Fibroblast of skin of right quadriceps (primary cell): ENCODE measurements at regions not wholly inside any gene's neighbourhood (a gene's known extent, or its start where the extent isn't known, plus 50 kb on each side); places are given as distances from the start of the nearest gene placed in this dataset.
A peak's percentile ranks its signal among the peaks of the same experiment; 100 is the strongest.

Experiments used
- DNase-seq: peaks from one replicate; pipeline ENCODE4 v3.0.0-alpha.2; 2013

DNA sequence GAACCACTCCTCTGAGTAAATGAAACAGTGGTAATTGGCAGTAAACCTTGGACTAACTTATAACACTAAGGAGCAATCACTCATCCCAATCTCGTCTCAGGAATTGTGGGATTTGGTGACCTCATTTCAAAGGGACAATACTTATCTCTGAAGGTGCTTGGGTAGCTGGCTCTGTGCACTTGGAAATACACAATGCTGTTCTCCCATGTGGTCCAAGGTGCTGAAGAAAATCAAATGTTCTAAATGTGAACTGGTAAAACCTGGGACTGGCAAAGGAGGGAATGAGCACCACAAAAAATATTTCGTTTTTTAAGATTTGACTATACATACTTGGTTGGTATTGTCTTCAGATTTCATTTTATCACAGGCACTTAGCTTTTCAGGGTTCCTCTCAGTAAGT, 1193.0 kb downstream of the SORCS1 start:
- no peak for DNase-seq

DNA sequence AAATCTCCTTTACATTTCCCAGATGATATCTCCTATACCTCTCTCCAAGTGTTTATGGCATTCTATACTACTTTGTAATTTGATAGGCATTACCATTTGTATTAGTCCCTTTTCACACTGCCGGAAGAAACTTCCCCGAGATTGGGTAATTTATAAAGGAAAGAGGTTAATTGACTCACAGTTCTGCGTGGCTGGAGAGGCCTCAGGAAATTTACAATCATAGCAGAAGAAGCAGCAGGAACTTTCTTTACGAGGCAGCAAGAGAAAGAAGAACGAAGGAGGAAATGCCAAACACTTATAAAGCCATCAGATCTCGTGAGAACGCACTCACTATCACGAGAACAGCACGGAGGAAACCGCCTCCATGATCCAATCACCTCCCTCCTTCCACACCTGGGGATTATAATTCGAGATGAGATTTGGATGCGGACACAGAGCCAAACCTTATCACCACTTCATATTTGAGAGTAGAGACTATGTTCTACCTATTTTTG, 1194.6 kb downstream of the SORCS1 start:
- DNase-seq = no peak

DNA sequence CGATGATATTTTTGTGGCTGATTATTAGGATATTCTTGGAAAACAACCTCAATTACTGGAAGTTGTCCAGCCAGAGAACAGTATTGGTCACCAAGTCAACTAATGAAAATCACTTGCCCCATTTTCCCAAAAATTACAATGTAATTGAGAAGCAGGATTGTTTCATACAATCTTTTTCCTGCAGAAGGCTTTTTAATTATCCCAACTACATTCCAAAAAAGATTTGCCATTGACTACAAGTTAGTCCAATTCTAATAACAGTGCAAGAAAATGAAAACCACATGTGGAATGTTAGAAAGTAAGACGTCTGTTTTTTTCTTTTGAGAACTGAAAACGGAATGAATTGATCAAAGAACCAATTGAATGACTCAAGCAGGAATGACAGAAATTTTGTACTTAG, 1195.8 kb downstream of the SORCS1 start:
- DNase-seq = peak; percentile 22

DNA sequence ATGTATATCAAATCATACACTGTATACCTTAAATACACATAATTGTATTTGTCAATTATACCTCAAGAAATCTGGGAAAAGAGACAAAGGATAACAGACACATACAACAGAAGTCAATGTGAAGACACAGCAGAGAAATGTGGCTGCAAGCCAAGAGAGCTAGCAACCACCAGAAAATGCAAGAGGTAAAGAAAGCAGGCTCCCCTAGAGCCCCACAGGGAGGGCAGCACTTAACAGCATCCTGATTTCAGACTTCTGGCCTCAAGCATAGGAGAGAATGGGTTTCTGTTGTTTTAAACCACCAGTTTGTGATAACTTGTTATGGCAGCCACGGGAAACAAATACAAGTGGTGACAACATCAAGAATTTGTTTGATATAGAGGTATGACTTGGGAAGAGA, 1197.2 kb downstream of the SORCS1 start:
- DNase-seq = peak; percentile 3

DNA sequence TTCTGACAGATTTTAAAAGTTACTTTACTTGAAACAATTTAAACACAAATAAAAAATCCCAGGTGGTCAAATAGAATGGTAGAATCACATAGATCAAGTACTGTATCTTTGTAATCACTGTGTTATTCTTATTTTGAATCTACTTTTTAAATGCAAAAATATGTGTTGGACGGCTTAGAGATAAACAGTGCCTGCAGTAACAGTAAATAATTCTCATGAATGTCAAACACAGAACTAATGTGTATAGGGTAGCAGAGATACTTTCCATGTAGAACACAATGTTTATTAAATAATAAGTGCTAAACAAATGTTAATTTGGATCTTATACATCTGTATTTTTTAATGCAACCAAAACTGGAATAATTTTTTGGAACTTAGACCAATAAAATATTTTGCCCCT, 1199.4 kb downstream of the SORCS1 start:
- no peak for DNase-seq

DNA sequence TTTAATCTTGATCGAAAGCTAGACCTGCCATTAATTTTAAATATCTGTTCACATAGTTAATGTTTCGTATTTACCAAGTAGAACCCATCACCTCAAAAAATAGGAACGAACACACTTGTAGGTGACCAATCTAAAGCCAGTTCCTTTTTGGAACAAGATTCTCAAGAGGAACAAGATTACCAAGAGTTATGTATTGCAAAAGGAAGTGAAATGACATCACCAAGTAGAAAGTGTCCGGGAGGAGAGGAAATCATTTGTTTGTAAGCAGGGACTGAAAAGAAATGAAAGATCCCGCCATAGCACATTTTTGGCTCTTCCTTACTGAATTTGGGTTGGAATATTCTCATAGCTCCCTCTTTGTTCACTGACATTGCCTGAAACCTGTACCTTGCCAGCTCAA, 1200.5 kb downstream of the SORCS1 start:
- DNase-seq = no peak

DNA sequence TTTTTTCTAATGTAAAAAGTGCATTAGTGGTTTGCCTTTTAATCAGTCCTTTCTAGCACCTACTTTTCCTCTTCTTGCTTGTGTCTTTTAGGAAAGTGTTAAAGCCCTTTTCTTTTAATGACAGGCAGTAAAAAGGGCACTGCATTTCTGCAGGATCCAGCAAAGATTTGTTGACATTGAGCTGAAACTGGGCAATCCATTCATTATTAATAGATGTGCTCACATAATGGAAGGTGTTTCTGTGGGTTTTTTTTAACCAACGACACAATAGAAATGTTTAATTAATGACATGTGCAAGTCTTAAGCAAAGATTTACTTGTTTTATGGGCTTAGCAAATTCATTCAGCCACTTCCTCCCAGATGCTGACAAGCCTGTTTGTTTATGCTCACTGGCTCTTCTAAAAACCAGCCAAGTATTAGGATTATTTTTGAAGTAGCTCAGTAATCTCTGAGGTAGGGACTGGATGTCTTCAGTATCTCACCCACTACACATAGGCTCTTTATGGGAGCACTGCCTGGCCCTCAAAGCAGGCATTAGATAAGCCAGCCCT, 1201.1 kb downstream of the SORCS1 start:
- no peak for DNase-seq

DNA sequence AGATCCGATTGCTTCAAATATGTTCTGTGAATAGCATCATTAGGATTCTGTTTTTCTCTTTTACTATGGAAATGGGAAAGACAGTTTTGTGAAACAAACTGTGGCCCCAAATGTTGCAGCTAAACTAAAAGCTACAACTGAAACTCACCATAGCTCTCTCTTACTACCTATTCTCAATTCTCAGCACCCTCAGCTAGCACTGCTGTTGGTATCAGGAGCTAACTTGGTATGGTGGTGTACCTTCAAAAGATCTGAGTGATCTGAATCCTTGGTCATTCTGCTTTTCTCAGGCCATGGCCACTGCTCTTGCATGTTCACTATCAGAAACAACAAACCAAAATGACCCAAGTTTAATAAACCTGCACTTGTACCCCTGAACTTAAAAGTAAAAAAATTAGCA, 1208.0 kb downstream of the SORCS1 start:
- DNase-seq = no peak

DNA sequence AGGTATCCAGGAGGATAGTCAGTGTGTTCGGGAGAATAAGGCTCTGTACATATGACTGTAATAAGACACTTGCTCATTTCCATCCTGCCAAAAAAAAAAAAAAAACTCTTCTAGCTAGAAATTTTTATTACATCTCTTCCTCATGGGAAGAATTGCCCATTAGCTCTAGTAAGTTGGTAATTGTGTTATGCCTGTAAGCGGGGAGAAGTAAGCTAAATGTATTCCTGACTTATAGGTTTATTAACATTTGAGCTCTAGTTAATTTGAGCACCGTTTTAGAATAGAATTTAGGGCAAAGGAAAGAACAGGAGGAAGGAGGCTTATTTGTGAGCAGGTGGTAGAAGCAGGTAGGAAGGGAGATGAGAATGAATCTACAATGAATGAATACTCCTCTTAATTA, 1210.6 kb downstream of the SORCS1 start:
- no peak for DNase-seq

DNA sequence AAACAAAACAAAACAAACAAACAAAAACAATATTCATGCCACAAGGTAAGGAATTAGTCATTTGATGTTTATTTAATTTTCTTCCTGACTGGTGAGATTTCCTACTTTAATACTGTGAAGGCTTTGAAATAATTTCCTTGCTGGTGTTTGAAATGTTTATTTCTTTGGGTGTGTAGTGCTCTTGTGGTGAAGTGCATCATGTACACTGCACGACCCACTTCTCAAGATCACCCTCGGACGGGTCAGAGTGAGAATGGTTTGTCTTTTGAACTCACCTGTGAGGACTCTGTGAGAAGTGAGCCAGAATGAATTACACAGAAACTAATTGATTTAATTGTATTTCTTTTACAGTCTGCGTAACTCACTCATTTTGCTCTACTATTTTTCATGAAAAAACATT, 1211.5 kb downstream of the SORCS1 start:
- no peak for DNase-seq

DNA sequence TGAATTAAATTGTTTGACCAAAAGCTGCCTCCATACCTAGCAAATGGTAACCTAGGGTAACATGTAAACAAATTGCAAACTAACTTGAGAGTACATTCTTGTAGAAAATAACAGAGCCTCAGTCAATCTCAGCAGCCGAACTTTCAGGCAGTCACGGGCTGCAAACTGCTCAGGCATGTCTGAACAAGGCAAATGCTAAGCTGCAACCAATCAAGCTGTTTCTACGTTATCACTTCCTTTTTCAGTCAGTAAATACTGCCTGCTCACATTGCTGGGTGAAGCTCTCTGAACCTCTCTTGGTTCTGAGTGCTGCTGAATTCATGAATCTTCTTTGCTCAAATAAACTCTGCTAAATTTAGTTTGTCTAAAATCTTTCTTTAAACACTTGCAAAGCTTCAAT, 1212.4 kb downstream of the SORCS1 start:
- DNase-seq = peak; percentile 28

DNA sequence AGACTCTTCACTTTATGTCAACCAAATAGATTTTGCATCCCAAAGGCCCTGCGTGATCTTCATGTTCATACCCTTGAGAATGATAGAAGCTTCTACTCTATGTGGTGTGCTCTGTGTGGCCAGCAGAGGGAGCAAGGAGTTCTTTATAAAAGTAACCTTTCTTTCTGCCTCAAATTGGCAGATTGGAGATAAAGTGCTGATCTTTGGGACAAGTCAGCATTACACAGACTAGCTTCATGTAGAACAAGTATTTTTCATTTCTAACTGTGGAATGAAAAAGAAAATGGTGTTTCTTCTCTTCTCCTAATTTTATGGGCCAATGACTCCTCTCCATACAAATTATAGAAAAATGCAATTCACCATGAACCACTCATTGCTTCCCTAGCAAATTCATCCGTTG, 1214.1 kb downstream of the SORCS1 start:
- peak; percentile 51 for DNase-seq

DNA sequence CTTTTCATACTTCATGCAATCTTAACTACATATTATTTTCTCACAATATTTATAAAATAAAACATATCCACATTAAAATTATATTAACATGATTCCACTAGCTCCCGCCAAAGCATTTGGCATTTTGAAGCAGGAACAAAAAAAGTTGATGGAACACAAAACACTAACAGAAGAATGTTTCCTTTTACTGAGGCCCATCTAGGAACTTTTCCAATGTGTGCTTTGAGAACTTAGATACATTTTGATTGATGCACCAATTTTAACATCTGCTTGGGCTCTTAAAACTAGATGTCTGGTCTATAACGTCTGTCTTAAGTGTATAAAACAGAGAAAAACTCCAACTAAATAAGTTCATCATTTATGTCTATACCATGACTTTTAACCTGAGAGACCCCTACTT, 1214.8 kb downstream of the SORCS1 start:
- DNase-seq = no peak

DNA sequence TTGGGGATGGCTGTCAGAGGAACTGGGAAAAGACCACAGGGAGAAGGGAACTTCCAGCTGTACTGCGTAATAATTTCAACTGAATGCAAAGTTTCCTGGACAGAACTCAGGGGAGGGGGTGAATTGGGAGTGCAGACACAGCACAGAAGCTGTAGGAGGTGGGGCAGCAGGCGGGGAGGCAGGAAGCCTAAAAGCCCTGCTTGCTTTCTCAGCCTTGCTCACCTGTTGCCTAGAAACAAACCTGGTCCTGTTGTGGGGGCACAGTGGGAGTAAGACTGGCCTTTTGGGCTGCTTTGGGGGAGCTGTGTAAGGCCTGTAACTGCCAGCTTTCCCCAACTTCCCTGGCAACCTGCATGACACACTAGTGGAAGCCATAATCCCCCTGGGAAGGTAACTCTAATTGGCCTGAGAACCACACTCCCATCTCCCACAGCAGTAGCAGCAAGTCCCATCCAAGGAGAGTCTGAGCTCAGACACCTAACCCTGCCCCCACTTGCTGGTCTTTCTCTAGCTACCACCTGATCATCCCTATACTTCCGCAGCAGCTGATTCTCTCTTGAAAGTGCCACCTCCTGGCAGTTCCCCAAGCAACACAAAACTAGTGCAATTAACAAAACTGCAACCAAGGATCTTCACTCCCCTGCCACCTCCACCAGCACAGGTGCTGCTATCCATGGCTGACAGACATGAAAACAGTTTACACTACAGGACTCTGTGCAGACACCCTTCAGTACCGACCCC, 1239.3 kb downstream of the SORCS1 start:
- no peak for DNase-seq

DNA sequence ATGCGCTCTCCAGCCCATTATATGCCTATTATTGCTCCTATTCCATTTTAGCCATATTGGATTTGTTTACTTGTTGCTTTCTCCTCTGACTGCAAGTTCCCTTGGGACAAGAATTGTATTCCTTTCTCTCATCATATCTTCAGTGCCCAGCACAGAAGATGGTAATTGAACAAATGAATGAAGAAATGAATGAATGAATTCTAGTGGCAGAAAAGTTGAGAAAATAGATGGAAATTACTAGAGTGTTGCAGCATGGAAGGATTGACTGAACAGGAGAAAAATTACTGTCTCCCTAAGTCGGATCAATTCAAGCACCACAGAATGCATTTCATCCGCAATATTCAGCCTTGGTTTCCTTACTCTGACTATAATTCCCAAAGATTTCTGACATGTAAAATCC, 1243.2 kb downstream of the SORCS1 start:
- no peak for DNase-seq

DNA sequence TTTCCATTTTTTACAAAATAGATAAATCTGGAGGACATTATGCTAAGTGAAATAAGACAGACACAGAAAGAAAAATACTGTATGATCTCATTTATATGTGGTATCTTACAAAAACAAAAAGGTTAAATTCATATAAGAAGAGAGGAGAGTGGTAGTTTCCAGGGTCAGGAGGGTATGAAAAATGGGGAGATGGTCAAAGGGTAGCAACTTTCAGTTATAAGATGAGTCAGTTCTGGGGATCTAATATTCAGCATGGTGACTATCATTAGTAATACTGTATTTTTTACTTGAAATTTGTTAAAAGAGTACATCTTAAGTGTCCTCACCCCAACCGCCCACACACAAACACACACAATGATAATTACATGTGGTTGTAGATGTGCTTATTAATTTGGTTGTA, 1250.1 kb downstream of the SORCS1 start:
- DNase-seq = no peak

DNA sequence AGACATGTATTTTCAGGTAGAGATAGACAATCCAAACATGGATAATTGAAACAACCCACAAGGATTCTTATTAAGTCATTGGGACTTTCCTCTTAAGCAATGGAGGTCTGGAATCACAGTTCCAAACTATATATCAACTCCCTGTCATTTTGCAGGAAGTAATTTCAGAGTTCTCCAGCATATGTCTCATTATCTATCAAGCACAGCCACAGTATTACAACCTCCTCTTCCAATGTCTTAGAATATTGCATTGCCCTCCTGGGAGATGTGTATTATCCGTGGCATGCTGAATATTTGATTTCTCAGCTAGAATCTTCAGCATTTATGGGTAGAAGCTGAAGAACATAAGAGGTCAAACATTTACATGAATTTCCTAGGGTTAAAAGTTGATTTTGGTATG, 1255.8 kb downstream of the SORCS1 start:
- no peak for DNase-seq

DNA sequence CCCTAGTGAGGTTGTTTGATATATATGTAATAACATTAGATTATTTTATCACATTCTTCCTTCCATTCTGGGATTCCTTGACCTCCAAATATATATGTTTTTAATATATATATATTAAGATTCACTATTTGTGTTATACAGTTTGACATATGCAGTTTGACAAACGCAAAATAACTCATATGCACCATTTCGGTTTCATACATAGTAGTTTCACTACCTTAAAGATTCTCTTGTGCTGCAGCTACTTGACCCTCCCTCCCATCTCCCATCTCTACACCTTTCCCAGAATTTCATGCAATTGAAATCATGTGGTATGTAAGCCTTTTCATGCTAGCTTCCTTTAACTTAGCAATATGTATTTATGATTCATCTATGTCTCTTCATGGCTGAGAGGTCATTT, 1244.4 kb downstream of the SORCS3 start:
- DNase-seq = no peak

DNA sequence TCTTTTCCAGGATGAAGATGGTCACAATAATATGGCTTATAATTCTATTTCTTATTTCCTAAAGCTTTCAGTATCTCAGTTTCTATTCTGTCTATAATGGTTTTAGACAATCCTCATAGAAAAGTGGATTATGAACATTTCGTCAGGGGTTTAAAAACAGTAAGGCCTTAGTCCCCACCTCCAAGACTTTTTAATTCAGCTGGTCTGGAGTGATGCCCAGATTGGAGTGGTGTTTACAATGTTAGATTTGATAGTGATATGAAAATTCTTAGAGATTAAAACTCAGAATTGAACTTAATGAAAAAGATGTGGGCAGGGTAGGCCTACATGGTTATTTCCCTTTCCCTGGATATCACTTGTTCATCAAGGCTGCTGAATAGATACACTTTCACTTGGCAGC, 1238.3 kb downstream of the SORCS3 start:
- DNase-seq = no peak

DNA sequence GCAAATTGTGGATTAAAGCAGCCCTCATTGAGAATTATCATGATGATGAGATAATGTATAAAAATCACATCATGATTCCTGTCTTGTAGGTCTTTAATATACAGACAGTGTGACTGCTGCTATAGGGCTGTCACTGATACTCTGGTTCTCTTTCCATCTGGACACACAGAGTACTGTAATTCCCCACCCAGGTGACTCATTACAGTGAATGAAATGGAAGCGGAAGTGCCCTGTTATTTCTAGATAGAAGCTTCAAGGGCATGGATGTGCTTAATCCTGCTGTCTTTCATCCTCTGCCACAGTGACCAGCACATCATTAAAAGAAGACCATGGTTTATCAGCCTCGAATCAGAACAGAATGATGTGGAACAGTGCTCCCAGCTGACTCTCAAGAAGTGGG, 1234.0 kb downstream of the SORCS3 start:
- no peak for DNase-seq

DNA sequence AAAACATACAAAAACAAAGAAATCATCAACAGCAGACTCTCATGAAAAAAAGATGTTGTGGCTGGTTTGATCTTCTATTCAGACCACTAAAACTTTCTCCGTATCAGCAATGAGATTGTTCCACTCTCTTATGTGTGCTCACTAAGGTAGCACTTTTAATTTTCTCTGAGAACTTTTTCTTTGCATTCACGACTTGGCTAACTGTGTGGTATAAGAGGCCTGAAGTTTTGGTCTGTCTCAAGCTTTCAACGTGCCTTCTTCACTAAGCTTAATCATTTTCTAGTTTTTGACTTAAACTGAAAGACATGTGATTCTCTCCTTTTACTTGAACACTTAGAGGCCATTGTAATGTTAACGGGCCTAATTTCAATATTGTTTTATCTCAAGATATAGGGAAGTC, 1231.6 kb downstream of the SORCS3 start:
- no peak for DNase-seq

DNA sequence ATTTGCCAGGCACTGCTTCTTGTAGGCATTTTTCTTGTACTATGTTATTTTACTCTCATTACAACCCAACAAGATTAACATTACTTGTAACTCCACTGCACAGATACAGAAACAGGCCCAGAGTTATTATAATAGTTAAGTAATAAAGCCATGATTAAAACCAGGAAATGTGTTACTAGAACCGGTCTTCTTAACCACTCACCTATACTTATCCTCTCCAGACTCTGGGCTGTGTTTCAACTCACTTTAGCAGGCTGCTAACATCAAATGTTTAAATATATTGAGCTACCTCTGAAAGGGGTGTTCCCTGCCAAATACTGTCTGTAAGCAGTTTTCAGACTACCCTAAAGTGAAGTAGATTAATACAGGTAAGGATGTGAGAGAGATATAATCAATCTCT, 1227.8 kb downstream of the SORCS3 start:
- DNase-seq = no peak

DNA sequence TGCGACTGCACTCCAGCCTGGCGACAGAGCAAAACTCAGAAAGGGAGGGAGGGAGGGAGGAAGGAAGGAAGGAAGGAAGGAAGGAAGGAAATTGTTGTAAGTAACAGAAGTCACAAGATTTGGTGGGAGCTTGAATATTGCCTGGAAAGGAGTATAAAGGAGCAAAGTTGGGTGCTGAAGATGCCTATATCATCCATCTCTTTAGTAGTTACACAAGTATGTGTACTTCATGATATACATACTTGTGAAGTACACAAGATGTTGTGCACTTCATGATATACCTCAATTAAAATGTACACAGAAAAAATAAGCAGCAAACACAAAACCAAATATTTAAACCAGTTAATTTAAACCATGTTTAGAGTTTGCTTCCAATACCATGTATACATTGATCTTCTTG, 1223.8 kb downstream of the SORCS3 start:
- DNase-seq = no peak

DNA sequence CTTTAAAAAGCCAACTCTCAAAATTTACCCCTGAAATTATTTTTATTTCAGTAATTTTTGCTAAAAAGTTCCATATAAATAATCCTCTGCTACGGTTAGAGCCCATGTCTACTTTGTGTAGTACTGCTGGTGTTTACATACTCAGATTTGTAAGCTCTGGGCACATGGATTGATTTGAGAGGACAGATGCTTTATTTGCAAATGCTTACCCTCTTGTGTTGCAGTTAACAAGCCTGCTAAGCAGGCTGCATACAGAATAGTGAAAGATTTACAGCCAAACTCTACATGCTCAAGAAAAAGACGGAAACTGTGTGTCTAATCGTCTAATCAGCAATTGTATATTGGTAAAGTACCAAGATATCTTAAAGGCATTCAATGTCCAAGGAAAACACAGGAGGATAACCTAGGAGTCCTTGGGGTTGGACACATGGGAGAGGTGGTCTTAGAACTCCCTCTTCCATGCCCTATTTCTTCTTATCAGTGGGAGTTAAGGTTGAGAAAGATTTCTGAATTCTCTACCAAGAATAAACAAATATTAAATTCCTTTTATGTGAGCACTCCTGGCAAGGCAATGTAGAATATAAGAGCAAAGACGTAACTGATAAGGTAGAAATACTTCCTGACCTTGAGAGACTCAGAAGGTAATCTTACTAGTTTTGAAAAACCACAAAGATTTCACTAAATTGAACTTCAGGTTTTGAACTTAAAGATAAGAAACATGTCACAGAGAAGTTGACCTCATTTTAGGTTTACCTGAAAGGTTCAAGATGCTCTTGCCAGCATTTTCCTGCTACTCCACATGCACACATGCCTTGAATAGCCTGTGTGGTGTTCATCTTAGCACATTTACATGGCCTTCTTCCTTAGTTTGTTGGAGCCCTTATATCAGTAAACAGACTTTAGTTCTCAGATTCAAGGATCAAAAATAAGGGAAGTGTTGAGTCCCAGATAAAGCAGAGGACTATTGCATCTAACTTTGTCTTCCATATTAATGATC, 1216.5 kb downstream of the SORCS3 start:
- DNase-seq = no peak
